HUES48 (cell line): ENCODE measurements at regions not wholly inside any gene's neighbourhood (a gene's known extent, or its start where the extent isn't known, plus 50 kb on each side); places are given as distances from the start of the nearest gene placed in this dataset.
"Not testable (repeated sequence)": the region's sequence is repeated elsewhere in the genome, so short reads cannot be mapped to it uniquely, and the experiment has no call there.

Experiments used
- H3K27ac ChIP-seq: one replicate; pipeline ENCODE4 v1.7.0; 2013; ENCODE audit warnings: low read depth, low read length, inconsistent platforms
- H3K27me3 ChIP-seq: 2 replicates; pipeline ENCODE4 v1.6.1; 2013; ENCODE audit warnings: mild to moderate bottlenecking, low read length; ENCODE audit not compliant: control insufficient read depth, insufficient read depth
- H3K36me3 ChIP-seq: 2 replicates; pipeline ENCODE4 v1.6.1; 2013; ENCODE audit warnings: low read length; ENCODE audit not compliant: control insufficient read depth, insufficient read depth
- H3K4me1 ChIP-seq: 2 replicates; pipeline ENCODE4 v1.6.1; 2013; ENCODE audit warnings: mild to moderate bottlenecking, low read length; ENCODE audit not compliant: control insufficient read depth, insufficient read depth
- H3K4me3 ChIP-seq: 2 replicates; pipeline ENCODE4 v1.5.1; 2013; ENCODE audit warnings: mild to moderate bottlenecking, low read depth, low read length
- H3K9ac ChIP-seq: 2 replicates; pipeline ENCODE4 v1.6.1; 2013; ENCODE audit warnings: mild to moderate bottlenecking, low read depth, low read length, moderate library complexity
- H3K9me3 ChIP-seq: 2 replicates; pipeline ENCODE4 v1.6.1; 2013; ENCODE audit warnings: low read length; ENCODE audit not compliant: control insufficient read depth, insufficient read depth

GRCh38 chr14:46508752-46509151, 142.8 kb downstream of the RPL10L start:
- H3K4me1 ChIP-seq, H3K4me3 ChIP-seq, H3K36me3 ChIP-seq, H3K9me3 ChIP-seq, H3K9ac ChIP-seq, H3K27ac ChIP-seq, H3K27me3 ChIP-seq: not testable (repeated sequence)

GRCh38 chr14:46499521-46499920, 152.1 kb downstream of the RPL10L start:
- Histone ChIP-seq H3K9ac (no peak overlapping the region), H3K4me3 (no peak overlapping the region), H3K36me3 (no peaks in the 10 kb centered on the region), H3K9me3 (no peaks in the 10 kb centered on the region), H3K27me3 (no peaks in the 10 kb centered on the region), H3K4me1 (no peaks in the 10 kb centered on the region), H3K27ac (no peak overlapping the region)

GRCh38 chr14:46496409-46496808, 155.2 kb downstream of the RPL10L start:
- Histone ChIP-seq H3K27me3 (no peaks in the 10 kb centered on the region), H3K9me3 (no peaks in the 10 kb centered on the region), H3K4me3 (no peak overlapping the region), H3K4me1 (no peaks in the 10 kb centered on the region), H3K36me3 (no peaks in the 10 kb centered on the region), H3K27ac (no peak overlapping the region), H3K9ac (no peak overlapping the region)

GRCh38 chr14:46490238-46490685, 161.3 kb downstream of the RPL10L start:
- H3K4me3 ChIP-seq = no peak overlapping the region

GRCh38 chr14:46488374-46488773, 163.2 kb downstream of the RPL10L start:
- Histone ChIP-seq H3K9me3 (no peaks in the 10 kb centered on the region), H3K9ac (no peak overlapping the region), H3K4me1 (no peaks in the 10 kb centered on the region), H3K27me3 (no peaks in the 10 kb centered on the region), H3K4me3 (no peak overlapping the region), H3K27ac (no peak overlapping the region), H3K36me3 (no peaks in the 10 kb centered on the region)

More at GRCh38 chr14:46490238-46490685, 161.3 kb downstream of the RPL10L start:
- Histone ChIP-seq H3K27me3 (no peaks in the 10 kb centered on the region), H3K27ac (no peak overlapping the region), H3K9me3 (no peaks in the 10 kb centered on the region), H3K9ac (no peak overlapping the region), H3K36me3 (no peaks in the 10 kb centered on the region), H3K4me1 (no peaks in the 10 kb centered on the region)

- H3K4me1 ChIP-seq = no peaks in the 10 kb centered on the region
- H3K9me3 ChIP-seq = no peaks in the 10 kb centered on the region
- no peak overlapping the region for H3K4me3 ChIP-seq
- H3K9ac ChIP-seq = no peak overlapping the region
- no peaks in the 10 kb centered on the region for H3K27me3 ChIP-seq
- H3K27ac ChIP-seq = no peak overlapping the region
- no peaks in the 10 kb centered on the region for H3K36me3 ChIP-seq
Measured at GRCh38 chr14:46487582-46488350, 163.8 kb downstream of the RPL10L start.

- no peak overlapping the region for H3K27ac ChIP-seq
- no peaks in the 10 kb centered on the region for H3K27me3 ChIP-seq
- H3K4me1 ChIP-seq = no peaks in the 10 kb centered on the region
- no peak overlapping the region for H3K9ac ChIP-seq
- H3K9me3 ChIP-seq = no peaks in the 10 kb centered on the region
- H3K4me3 ChIP-seq = no peak overlapping the region
- H3K36me3 ChIP-seq = no peaks in the 10 kb centered on the region
Measured at GRCh38 chr14:46482200-46482599, 169.4 kb downstream of the RPL10L start.

- H3K4me3 ChIP-seq = no peak overlapping the region
- no peaks in the 10 kb centered on the region for H3K4me1 ChIP-seq
- H3K27me3 ChIP-seq = no peaks in the 10 kb centered on the region
- no peak overlapping the region for H3K9ac ChIP-seq
- no peak overlapping the region for H3K27ac ChIP-seq
- no peaks in the 10 kb centered on the region for H3K9me3 ChIP-seq
- H3K36me3 ChIP-seq = no peaks in the 10 kb centered on the region
Measured at GRCh38 chr14:46480817-46481216, 170.8 kb downstream of the RPL10L start.

- H3K9ac ChIP-seq = no peak overlapping the region
- H3K9me3 ChIP-seq = no peaks in the 10 kb centered on the region
Measured at GRCh38 chr14:46472261-46472660, 179.3 kb downstream of the RPL10L start.

GRCh38 chr14:46464341-46464740, 187.2 kb downstream of the RPL10L start:
- Histone ChIP-seq H3K27ac (no peak overlapping the region), H3K36me3 (no peaks in the 10 kb centered on the region), H3K4me3 (no peak overlapping the region), H3K9me3 (no peaks in the 10 kb centered on the region), H3K27me3 (no peaks in the 10 kb centered on the region), H3K4me1 (no peaks in the 10 kb centered on the region), H3K9ac (no peak overlapping the region)

More at GRCh38 chr14:46472261-46472660, 179.3 kb downstream of the RPL10L start:
- H3K36me3 ChIP-seq = no peaks in the 10 kb centered on the region
- H3K4me3 ChIP-seq = no peak overlapping the region
- H3K27ac ChIP-seq = no peak overlapping the region
- H3K4me1 ChIP-seq = no peaks in the 10 kb centered on the region
- H3K27me3 ChIP-seq = no peaks in the 10 kb centered on the region

GRCh38 chr14:46451800-46452199, 199.8 kb downstream of the RPL10L start:
- peaks cover 11% of the 10 kb centered on the region for H3K4me1 ChIP-seq
- no peak overlapping the region for H3K27ac ChIP-seq
- H3K27me3 ChIP-seq = no peaks in the 10 kb centered on the region
- no peaks in the 10 kb centered on the region for H3K9me3 ChIP-seq
- H3K4me3 ChIP-seq = no peak overlapping the region
- no peaks in the 10 kb centered on the region for H3K36me3 ChIP-seq
- no peak overlapping the region for H3K9ac ChIP-seq
